Inflammatory macrophage (primary cell): ENCODE measurements at regions not wholly inside any gene's neighbourhood (a gene's known extent, or its start where the extent isn't known, plus 50 kb on each side); places are given as distances from the start of the nearest gene placed in this dataset.
"Not testable (repeated sequence)": the region's sequence is repeated elsewhere in the genome, so short reads cannot be mapped to it uniquely, and the experiment has no call there.

Experiments
- DNase-seq, 2 donors: peaks; one replicate each; pipeline ENCODE4 v3.0.0-alpha.2; 2020 to 2022

DNA sequence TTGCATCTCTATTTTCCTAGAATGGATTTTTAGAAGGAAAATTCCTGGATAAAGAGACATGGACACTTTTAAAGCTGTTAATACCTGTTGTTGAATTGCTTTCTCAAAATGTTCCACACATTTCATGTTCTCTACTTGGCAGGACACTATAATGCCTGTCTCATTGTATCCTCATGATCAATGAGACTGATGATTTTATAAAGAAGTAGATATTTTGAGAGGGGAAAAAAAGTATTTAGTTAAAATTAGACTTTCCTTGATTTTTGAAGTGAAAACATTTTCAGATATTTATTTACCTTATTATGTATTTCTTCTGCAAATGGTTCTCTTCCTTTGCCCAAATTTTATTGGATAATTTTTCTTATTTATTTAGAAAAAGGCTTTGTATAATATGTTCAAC lies 242.5 kb downstream of the MYCN start:
- no peak for DNase-seq

DNA sequence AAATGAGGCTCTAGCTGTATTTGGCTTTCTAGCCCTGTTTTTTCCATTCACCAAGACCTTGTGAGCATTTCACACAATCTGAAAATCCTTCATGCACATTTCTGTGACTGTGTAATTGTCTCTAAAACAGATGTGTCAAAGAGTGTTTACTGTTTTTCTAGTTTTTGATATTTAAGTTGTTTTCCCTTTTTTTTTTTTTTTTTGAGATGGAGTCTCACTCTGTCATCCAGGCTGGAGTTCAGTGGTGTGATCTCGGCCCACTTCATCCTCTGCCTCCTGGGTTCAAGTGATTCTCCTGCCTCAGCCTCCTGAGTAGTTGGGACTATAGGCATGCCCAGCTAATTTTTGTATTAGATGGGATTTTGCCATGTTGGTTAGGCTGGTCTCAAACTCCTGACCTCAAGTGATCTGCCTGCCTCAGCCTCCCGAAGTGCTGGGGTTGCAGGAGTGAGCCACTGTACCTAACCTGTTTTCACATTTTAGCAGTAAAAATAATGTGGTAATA lies 242.0 kb downstream of the MYCN start:
- not testable (repeated sequence) for DNase-seq

DNA sequence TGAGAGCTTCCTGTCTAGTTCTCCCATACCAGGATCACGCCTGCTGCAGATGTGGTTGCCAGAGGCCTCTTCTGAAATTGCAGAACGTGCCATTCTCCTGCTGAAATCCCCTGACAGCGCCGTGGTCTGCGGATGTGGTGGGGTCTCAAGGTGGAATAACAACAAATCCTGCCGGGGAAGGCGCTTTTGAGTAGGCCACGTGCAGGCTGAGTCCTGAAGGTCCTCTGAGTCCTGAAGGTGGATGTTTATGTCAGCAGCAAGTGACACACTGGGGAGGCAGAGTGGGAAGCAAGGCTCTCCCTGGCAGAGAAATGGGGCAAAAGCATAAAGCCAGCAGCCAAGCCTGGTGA lies 241.4 kb downstream of the MYCN start:
- DNase-seq, result no peak

DNA sequence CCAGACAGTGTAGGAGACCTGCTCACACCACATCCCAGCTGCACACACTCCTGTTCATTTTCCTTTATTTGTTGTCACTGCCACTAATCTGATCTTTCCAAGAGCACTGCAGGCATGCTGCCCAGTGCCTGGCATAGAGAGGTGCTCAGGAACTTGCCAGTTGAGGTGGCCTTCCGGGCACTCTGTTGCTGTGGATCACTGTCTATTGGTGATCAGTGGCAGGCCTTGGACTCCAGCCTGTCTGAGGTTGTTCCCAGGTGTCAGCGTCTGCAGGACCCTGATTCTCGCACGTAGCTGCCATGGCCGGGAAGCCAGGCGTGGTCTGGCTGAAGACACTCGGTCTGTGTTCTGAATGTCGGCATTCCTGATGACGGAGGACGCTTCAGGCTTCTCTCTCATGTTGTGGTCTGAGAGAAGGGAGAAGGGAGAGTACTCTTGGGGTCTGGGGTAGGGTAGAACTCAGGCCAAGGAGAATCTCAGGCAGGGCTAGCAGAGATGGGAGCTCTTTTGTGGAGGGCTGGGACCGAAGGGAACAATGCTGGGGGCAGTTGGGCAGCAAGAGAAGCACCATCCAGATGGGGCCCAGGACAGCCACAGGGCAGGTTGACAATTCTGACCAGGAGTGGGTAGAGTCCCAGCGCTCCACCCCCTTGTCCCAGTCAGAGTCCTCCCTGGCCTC lies 240.9 kb downstream of the MYCN start:
- no peak for DNase-seq

DNA sequence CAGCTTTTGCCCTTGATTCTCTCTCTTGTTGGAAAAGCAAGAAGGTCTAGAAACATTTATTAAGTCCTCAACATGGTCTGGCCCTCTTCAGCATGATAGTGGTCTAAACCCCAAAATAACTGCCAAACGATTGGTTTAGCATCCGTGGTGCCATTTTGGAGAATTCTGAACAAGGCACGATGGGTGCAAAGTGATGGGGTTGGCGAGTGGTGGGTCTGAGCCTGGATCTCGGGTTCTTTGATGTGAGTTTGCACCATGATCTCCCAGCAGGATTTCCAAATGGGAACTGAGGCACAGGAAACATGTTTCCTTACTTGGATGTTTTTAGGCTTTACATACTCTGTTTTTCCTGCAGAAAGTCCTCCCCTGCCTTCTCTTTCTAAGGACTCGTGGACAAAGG lies 240.3 kb downstream of the MYCN start:
- no peak for DNase-seq

DNA sequence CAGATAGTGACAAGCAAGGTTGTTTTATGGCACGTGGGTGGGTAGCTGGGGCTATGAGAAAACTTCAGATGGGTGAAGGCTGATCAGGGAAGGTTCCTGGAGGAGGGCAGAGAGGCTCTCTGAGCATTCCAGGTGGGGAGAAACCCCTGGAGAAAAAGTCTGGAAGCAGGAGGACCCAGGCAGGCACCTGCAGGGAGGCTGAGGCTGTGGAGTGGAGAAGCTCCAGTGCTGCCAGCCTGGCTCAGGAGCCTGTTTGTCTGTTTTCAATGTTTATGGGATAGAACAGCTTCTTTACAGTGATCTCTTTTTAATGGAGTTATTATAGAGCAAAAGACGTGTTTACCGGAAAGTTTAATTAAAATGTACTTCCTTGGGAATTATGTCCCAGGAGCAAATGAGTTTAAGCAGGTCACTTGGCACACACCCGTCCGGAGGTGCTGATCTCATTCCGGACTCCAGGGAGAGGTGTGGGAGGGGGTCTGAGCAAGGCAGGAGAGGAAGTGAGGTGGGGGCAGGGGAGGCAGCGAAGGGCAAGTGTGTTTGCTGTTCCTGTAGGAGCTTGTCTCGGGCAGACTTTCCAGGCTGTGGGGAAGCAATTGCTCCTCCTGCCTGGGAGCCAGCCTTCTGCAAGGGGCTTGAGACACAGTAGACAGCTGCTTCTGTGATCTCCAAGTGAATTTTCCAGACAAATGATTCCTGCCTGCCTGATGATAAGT lies 239.5 kb downstream of the MYCN start:
- DNase-seq, result no peak

DNA sequence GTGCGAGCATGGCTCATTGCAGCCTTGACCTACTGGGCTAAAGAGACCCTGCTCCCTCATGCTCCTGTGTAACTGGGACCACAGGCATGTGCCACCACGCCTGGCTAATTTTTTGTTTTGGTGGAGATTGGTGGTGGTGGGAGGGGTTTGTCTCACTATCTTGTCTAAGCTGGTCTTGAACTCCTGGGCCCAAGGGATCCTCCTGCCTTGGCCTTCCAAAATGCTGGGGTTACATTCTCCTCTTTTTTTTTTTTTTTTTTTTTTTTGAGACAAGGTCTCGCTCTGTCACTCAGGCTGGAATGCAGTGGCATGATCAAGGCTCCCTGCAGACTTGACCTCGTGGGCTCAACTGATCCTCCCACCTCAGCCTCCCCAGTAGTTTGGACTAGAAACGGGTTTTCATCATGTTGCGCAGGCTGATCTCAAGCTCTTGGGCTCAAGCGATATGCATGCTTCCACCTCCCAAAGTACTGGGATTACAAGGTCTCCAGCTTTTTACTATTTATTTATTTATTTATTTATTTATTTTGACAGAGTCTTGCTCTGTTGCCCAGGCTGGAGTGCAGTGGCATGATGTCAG lies 238.3 kb downstream of the MYCN start:
- no peak for DNase-seq

DNA sequence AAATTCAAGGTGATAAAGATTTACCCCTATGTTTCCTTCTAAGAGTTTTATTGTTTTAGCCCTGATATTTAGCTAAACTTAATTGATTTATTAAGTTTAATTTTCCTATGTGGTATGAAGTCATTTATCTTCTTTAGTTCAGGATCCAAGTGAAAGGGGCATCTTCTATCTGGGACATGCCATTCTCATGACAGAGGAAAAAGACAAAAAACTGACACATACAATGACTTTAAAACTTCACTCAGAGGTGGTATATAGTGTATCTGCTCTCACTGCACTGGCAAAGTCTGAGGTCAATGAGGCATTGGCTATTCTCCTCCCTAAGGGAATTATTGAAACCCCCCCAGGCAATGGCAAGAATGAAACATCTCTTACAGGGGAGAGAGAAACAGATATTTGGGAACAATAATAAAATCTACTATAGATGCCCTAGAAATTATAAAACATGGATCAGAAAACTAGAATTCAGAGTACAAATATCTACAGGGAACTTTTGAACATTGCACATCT lies 237.4 kb downstream of the MYCN start:
- DNase-seq, result no peak

DNA sequence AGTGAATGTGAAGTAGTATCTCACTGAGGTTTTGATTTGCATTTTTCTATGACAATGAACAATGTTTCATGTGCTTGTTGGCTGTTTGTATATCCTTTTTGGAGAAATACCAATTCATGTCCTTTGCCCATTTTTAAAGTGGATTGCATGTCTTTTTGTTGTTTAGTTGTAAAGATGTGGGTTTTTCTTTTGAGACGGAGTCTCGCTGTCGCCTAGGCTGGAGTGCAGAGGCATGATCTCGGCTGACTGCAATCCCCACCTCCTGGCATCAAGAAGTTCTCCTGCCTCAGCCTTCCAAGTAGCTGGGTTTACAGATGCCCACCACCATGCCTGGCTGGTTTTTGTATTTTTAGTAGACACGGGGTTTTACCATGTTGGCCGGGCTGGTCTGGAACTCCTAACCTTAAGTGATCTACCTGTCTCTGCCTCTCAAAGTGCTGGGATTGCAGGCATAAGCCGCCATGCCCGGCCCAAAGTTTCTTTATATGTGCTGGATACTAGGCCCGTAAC lies 236.7 kb downstream of the MYCN start:
- no peak for DNase-seq

DNA sequence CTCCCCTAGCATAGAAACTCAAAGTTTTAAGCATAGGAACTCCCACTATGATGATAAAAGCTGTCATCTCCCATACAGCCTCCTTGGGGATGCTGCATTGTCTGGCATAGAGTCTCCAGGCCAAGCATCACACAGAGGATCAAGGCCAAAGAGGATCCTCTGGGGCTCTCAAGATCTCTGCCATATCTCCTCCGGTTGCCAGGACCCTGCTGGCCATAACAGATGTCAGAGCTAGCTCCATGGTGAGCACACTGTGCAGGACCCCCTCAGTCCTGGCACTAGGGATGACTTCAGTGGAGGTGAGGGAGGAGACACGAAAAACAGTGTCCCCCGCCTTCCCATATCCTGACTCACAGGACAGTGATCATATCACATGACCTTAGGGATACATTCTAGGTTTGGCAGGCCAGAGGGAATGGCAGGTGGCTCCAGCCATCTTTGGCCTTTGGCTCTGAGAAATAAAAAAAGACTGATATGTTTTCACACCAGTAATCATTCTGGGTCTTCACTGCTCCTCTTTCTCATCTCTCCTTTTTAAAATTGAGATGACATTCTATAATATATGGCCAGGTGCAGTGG lies 235.0 kb downstream of the MYCN start:
- DNase-seq, result no peak

DNA sequence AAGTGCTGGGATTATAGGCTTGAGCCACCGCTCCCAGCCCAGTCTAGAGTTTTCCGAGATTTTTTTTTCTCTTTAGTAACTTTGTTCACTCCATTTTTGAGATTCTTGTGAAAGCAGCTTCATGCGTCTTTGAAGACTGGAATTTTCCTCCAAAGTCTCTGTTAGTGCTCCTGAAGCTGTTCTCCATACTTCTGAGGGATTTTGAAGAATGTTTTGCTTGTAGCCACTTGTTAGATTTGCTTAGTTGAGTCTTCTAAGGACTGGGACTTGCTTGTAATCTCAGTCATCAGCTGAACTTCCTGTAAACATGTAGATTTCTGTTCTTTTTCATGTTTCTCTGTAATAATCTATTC lies 234.3 kb downstream of the MYCN start:
- DNase-seq, result no peak

DNA sequence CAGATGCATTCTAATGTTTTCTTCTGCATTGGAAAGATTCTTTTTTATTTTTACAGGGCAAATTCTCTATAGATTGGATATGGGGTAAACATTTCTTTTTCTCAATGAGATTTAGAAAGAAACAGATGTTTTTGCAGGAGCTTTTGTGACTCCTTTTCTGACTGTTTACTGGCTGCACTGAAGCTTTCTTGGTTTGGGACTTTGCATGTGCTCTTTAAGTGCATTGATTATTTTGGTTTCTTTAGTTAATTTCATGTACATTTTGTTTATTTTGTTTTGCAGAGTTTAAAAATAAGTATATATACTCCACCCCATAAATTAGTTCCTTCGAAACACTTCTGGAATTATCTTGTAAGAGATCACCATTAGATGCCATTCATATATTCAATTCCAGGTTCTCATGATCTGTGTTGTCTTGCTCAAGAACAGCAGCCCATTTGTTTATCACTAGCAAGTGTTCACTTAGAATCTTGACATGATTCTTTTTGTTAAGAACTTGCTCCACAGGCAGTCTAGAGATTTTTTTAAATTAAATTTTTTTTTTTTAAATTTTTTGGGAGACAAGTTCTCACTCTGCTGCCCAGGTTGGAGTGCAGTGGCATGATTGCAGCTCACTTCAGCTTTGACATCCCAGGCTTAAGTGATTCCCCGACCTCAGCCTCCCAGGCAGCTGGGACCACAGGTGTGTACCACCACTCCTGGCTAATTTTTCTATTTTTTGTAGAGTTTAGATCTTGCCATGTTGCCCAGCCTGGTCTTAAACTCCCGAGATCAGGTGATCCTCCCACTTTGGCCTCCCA lies 233.7 kb downstream of the MYCN start:
- DNase-seq, result no peak

DNA sequence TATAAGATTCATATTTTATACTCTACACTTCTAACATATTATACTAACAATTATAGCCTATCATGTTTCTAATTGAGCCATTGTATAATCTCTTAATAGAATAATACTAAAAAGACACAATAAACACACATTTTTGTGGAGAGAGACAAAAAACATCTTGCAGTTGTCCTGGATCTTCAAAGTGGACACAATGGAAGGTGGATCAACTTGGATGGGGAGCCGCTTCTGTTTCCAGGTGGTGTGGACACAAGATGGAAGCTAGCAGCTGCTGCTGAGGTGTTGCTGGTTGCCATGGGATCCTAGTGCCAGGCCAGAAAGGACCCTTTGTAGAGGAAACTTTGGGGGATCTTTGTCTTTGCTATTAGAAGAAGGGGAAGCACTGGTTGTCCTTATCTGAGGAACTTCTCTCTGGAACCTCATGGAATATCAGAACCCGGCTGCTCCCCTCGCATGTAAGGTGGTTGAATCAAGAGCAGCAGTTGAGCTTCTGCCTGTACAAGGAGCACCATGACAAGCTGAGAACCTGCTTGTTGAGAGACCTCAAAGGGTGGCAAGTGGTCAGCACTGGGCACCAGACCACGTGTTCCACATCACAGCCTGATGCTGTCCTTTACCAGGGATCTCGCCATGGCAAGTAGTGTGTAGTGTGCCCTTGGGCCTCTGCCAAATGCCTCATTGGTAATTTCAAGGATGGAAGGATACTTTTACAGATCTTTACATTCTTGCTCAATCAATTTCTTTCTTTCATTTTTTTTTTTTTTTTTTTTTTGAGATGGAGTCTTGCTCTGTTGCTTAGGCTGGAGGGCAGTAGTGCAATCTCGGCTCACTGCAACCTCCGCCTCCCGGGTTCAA lies 232.2 kb downstream of the MYCN start:
- DNase-seq, result no peak

DNA sequence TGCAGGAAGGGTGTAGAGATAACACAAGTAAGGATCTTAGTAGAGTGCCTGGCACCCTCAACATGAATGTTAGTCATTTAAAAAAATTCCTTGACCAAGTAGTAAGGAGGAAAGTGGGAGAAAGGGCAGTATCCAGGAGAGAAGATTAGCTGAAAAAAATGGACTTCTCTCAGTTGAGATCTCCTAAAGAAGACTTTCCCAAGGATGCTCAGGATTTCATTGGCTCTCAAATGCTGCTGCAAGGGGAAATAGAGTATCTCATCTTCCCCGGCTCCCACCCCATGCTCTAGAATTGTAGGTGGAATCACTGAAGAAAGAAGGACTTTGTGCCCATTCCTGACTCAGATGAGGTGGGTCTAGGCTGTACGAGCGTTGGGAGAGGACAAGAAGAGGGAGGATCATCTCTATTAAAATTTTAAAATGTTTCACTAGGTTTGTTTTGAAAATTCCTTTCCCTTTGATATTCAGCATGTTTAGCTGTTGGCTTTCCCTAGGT lies 231.1 kb downstream of the MYCN start:
- no peak for DNase-seq

DNA sequence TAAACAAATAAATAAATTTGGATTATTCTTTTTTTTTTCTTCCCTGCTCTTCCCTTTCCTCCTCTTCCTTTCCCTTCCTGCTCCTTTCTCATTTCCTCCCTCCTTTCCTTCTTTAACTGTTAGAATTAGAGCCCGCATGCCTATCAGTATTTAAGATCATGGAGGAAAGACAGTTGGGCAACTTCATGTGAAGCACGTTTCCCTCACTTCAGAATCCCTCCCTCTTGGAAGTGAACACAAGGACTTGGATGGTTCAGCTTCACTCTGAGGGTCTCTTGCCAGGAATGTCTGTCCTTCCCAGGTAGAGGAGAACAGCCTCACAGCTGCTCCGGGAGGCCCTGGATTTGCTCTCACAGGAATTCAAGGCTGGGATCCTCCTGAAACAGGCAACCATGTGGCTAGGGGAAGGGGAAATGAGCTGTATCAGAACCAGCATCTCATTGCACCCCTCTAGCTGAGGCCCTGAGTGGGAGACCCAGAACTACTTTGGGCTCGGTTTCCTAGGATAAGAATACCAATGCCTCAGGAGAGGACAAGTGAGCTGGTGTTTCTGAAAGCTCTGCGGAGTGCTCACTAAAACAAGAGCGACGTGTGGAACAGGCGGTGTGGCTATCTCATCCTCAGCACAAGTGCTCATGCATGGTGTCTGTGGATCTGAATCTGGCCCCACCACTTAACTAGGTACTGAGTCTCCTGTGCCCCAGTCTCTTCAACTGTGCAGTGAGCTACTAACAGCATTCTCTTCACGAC lies 230.5 kb downstream of the MYCN start:
- DNase-seq, result no peak

DNA sequence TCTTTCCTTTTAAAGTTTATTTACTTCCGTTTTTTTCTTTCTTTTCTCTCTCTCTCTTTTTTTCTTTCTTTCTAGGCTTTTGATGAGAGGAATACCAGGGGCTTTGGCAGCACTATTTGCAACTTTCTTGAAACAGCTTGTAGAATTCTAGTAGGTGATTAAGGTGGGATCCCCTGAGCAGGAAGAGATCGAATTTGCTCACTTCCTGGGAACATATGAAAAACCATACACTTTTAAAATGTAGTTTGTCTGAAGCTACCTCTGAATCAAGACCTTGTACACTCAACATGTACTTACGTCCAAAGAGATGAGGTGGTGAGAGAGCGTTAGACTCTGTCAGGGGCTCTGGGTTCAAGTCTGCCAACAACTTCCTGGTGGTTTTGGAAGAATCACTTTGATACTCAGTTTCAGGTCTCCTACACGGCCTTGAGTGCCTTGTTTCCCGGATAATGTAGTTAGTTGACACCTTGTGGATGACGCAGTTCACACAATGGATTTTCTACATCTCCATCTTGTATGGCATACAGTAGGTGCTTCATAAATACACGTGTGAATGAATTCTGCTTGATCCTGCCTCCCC lies 229.1 kb downstream of the MYCN start:
- DNase-seq, result no peak

DNA sequence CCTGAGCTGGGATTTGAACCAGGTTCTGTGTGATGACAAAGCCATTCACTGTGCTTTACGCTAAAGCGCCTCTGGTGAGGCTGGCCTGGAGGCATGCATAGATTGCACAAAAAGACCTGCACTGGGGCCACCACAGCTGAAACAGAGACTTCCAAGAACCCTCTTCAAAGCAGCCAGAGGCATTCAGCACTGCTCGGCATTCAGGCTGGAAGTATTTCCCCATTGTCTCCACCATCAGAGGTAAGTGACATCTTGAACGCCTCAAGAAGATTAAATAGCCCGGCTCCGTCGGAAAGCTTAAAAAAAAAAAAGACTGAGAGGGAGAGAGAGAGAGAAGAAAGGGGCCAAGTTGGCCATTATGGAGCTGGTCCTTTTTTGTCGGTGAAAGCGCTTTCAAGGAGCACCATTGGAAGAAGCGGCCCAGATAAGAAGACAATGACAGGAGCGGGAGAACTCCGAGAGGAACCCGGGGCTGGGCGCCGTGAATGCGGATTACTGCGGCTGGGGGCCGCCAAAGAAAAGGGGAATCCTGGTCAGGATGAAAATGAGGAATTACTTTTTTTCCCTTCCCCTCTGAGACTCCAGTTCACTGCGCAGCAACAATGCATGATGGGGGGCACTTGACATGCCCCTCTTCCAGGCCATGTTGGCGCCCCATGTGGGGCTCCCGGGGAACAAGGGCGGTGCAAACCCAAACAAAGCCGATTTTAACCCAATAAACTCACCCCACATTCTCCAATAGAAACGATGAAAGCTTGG lies 228.3 kb downstream of the MYCN start:
- DNase-seq, result no peak

DNA sequence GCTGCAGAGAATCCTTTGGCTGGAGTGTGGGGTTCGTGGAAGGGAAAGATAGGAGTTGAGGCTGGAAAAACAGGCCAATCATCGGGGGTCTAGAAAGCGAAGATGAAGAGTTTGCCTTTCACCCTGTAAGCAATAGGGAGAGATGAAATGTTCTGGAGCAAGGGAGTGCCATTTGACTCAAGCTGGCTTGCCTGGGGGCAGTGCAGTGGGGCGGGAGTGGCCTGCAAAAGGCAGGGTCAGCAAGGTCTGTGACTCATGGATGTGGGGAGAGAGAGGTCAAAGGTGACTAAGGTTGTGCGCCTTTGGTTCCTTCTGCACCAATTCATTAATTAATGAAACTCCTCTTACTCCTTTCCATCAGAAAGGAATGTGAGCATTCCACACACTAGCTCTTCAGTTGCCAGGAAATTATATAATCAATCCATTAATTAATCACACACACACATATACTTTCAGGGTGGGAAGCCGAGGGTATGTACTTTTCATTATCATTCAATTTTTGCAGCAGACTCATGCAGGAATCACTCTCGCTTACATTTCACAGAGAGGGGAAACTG lies 227.6 kb downstream of the MYCN start:
- no peak for DNase-seq

DNA sequence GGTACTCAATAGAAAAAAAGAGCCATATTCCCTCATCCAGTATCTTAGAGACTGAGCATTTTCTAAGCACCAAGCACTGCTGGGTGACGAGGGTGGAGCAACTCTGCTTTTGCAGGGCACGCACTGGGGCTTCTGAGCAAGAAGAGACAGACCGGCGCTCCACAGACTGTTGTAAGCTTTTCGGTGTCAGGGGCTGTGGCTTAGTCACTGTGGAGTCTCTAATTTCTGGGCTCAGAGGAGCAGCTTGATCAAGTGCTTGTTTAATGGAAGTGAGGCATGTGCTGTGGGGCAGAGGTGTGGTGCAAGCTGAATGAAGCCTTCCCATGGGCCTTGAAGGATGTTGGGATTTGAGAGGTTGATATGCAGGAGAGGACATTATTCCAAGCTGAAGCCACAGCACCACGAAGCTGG lies 227.1 kb downstream of the MYCN start:
- no peak for DNase-seq
